ENCODE measurements at regions not wholly inside any gene's neighbourhood (a gene's known extent, or its start where the extent isn't known, plus 50 kb on each side); places are given as distances from the start of the nearest gene placed in this dataset.

- DNase-seq (ENCODE audit: low read depth) = no peak
- TF ChIP-seq MYC (IDR thresholded peaks at IDR 0.05; ENCODE audit: low read depth, low read length) (no peak), MAX (IDR thresholded peaks at IDR 0.05; ENCODE audit: low read depth, low read length) (no peak), CTCF (IDR thresholded peaks at IDR 0.05; ENCODE audit: low read depth, low read length) (no peak), POLR2A (IDR thresholded peaks at IDR 0.05; ENCODE audit: extremely low read depth, insufficient read length) (no peak)
- no peak overlapping the region for H3K4me3 ChIP-seq (ENCODE audit: low read depth, low read length)
Observed at GRCh38 chr12:38589306-38589632, 272.7 kb downstream of the ALG10B start.

GRCh38 chr12:38601949-38602348 lies 285.4 kb downstream of the ALG10B start:
- no peak for DNase-seq (ENCODE audit: low read depth)
- TF ChIP-seq CTCF (IDR thresholded peaks at IDR 0.05; ENCODE audit: low read depth, low read length) (no peak), MAX (IDR thresholded peaks at IDR 0.05; ENCODE audit: low read depth, low read length) (no peak), MYC (IDR thresholded peaks at IDR 0.05; ENCODE audit: low read depth, low read length) (no peak), POLR2A (IDR thresholded peaks at IDR 0.05; ENCODE audit: extremely low read depth, insufficient read length) (no peak)
- H3K4me3 ChIP-seq (ENCODE audit: low read depth, low read length) = no peak overlapping the region
